ENCODE measurements at regions not wholly inside any gene's neighbourhood (a gene's known extent, or its start where the extent isn't known, plus 50 kb on each side); places are given as distances from the start of the nearest gene placed in this dataset.

DNA sequence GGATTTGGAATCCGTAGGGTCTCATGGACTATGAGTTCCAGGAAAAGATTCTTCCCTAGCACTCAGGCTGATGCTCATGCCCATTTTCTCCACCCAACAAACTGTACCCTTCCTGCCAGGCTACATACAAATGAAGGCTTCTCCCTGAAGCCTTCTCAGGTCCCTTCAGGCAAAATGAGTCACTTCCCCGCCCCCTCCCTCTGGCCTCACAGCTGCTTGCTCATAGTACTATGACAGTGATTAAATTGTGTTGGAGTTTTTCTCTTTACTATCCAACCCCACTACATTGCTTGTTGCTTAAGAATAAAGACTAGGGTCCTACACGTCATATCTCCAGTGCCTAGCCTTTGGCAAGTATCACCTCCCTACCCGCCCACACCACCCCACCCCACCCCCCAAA is 207.6 kb upstream of the NFIA start:
- ChIA-PET CTCF (ENCODE audit: partially characterized antibody) (interaction anchor here (0.6 kb wide), 1 partner anchor 26 kb away, joined by 4 read pairs; no protein-coding TSS in a partner anchor), POLR2A (ENCODE audit: partially characterized antibody) (no interaction called here)
- H2BK15ac ChIP-seq (ENCODE audit: low read length) = no peak overlapping the region
- H3K14ac ChIP-seq (ENCODE audit: insufficient read length) = no peak overlapping the region
- TF ChIP-seq SIN3A (conservative IDR thresholded peaks at IDR 0.05 in 1 of 2, IDR thresholded peaks at IDR 0.05 in 1 of 2; ENCODE audit: low read depth in 1 of 2, low read length in 2 of 2) = no peak
- no peak for TF ChIP-seq CBX8 (IDR thresholded peaks at IDR 0.05; ENCODE audit: borderline replicate concordance, low read depth, low read length)
- TF ChIP-seq SP2 (IDR thresholded peaks at IDR 0.05; ENCODE audit: low read length) = no peak
- TF ChIP-seq RXRA (IDR thresholded peaks at IDR 0.05; ENCODE audit: insufficient read depth, low read depth, low read length) = no peak
- no peaks in the 10 kb centered on the region for H3K79me1 ChIP-seq (ENCODE audit: low read depth, low read length)
- no peak overlapping the region for H3K9ac ChIP-seq (replicated peaks in 1 of 4; ENCODE audit: extremely low read depth in 1 of 4, low read depth in 3 of 4, low read length in 3 of 4)
- no peak overlapping the region for H2BK5ac ChIP-seq (ENCODE audit: low read depth, low read length)
- no peaks in the 10 kb centered on the region for H3K23me2 ChIP-seq (ENCODE audit: low read depth, low read length)
- no peak overlapping the region for H4K5ac ChIP-seq (ENCODE audit: insufficient read length, low read depth, low read length)
- H3K4me1 ChIP-seq (replicated peaks in 1 of 4; ENCODE audit: control insufficient read depth in 3 of 4, insufficient read depth in 4 of 4, low read length in 3 of 4) = peaks cover 0 to 9% (median 2%) of the 10 kb centered on the region in 4 experiments; a peak in 4 of 7 replicates
- H3K56ac ChIP-seq (replicated peaks; ENCODE audit: insufficient read length, low read depth, low read length) = no peak overlapping the region
- H4K91ac ChIP-seq (replicated peaks; ENCODE audit: insufficient read length, low read length) = no peak overlapping the region
- H3K18ac ChIP-seq (ENCODE audit: extremely low read depth, low read length) = no peak overlapping the region
- no peak overlapping the region for H2BK20ac ChIP-seq (ENCODE audit: low read length)
- peaks cover 0 to 1% (median 0%) of the 10 kb centered on the region in 4 experiments; a peak in 1 of 7 replicates for H3K27me3 ChIP-seq (replicated peaks in 1 of 4; ENCODE audit: control insufficient read depth in 3 of 4, extremely low read depth in 1 of 4, insufficient read depth in 3 of 4, low read length in 3 of 4)
- no peaks in the 10 kb centered on the region for H3K36me3 ChIP-seq (ENCODE audit: control insufficient read depth in 2 of 4, insufficient read depth in 4 of 4, low read length in 3 of 4)
- no peak overlapping the region for H3K4me3 ChIP-seq (ENCODE audit: extremely low read depth in 1 of 4, insufficient read depth in 2 of 4, low read depth in 3 of 4, low read length in 4 of 4)
- H3K23ac ChIP-seq (ENCODE audit: insufficient read length) = no peak overlapping the region
- DNase-seq (ENCODE audit: low read depth in 1 of 2, low spot score in 2 of 2) = no peak
- H2AFZ ChIP-seq (ENCODE audit: low read length) = no peak overlapping the region
- H2AK5ac ChIP-seq (ENCODE audit: low read depth, low read length) = no peak overlapping the region
- H2BK120ac ChIP-seq (replicated peaks; ENCODE audit: low read depth, low read length) = no peak overlapping the region
- H3K4me2 ChIP-seq (ENCODE audit: insufficient read depth in 1 of 2, low read depth in 2 of 2, low read length in 2 of 2) = no peak overlapping the region
- no peak overlapping the region for H3K4ac ChIP-seq (replicated peaks; ENCODE audit: insufficient read length, low read depth, low read length)
- H2BK12ac ChIP-seq (ENCODE audit: low read depth, low read length) = no peak overlapping the region
- no peaks in the 10 kb centered on the region for H3K79me2 ChIP-seq (ENCODE audit: control insufficient read depth in 1 of 2, insufficient read depth in 2 of 2, low read length in 2 of 2)
- WGBS, 2 experiments (ENCODE audit: extremely low coverage in 1 of 2, insufficient coverage in 1 of 2, insufficient read length in 1 of 2, insufficient replicate concordance in 2 of 2, low coverage in 1 of 2, low lambda C conversion rate in 2 of 2, missing lambda C conversion rate in 1 of 2) = 97% methylated on average over 3 of the region's 4 CpGs; no CpG with 5 or more reads in 1 of the 2 experiments
- no peaks in the 10 kb centered on the region for H3K9me3 ChIP-seq (ENCODE audit: insufficient read depth in 2 of 2, low read depth in 1 of 2, low read length in 1 of 2)
- no peaks in the 10 kb centered on the region for H4K20me1 ChIP-seq (replicated peaks in 1 of 2; ENCODE audit: control insufficient read depth in 1 of 2, insufficient read depth in 2 of 2, low read length in 2 of 2)
- FAIRE-seq = no peak
- no peak overlapping the region for H4K8ac ChIP-seq (ENCODE audit: extremely low read depth, insufficient read depth, low read length)
- no peak overlapping the region for H3K27ac ChIP-seq (ENCODE audit: low read depth, low read length)
